ENCODE measurements at regions not wholly inside any gene's neighbourhood (a gene's known extent, or its start where the extent isn't known, plus 50 kb on each side); places are given as distances from the start of the nearest gene placed in this dataset.

DNA sequence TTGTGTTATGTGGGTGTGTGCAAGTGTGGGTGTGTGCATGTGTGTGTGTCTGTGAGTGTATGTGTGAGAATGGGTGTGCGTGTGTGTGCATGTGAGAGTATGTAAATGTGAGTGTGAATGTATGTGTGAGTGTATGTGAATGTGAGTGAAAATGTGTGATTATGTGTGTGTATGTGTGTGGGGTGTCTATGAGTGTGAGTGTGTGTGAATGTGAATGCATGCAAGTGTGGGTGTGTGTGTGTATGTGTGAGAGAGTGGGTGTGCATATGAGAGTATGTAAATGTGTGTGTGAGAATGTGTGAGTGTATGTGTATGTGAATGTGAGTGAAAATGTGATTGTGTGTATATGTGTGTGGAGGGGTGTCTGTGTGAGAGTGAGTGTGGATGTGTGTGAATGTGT lies 1292.7 kb downstream of the TBC1D22A start:
- H3K27me3 Mint-ChIP-seq (ENCODE audit: insufficient read depth, low read depth, poor library complexity) = peaks cover 3% of the 10 kb centered on the region
- no peaks in the 10 kb centered on the region for H4K20me1 ChIP-seq (replicated peaks; ENCODE audit: insufficient read depth)
- TF ChIP-seq STAT1 (IDR thresholded peaks at IDR 0.05; ENCODE audit: unreplicated experiment) (no peak), EZH2 (IDR thresholded peaks at IDR 0.05; ENCODE audit: low read depth, unreplicated experiment) (no peak), ZNF114 (CRISPR knock-in tag; IDR thresholded peaks at IDR 0.05) (no peak), NANOG (IDR thresholded peaks at IDR 0.05; ENCODE audit: borderline replicate concordance) (no peak), EZH2phosphoT487 (IDR thresholded peaks at IDR 0.05; ENCODE audit: unreplicated experiment) (no peak), CREB1 (CRISPR knock-in tag; IDR thresholded peaks at IDR 0.05; ENCODE audit: low read depth) (no peak), ZNF331 (CRISPR knock-in tag; IDR thresholded peaks at IDR 0.05; ENCODE audit: low read depth) (no peak), POLR2AphosphoS5 (IDR thresholded peaks at IDR 0.05; ENCODE audit: low read depth) (no peak)
- TF ChIP-seq, protein P1, sequence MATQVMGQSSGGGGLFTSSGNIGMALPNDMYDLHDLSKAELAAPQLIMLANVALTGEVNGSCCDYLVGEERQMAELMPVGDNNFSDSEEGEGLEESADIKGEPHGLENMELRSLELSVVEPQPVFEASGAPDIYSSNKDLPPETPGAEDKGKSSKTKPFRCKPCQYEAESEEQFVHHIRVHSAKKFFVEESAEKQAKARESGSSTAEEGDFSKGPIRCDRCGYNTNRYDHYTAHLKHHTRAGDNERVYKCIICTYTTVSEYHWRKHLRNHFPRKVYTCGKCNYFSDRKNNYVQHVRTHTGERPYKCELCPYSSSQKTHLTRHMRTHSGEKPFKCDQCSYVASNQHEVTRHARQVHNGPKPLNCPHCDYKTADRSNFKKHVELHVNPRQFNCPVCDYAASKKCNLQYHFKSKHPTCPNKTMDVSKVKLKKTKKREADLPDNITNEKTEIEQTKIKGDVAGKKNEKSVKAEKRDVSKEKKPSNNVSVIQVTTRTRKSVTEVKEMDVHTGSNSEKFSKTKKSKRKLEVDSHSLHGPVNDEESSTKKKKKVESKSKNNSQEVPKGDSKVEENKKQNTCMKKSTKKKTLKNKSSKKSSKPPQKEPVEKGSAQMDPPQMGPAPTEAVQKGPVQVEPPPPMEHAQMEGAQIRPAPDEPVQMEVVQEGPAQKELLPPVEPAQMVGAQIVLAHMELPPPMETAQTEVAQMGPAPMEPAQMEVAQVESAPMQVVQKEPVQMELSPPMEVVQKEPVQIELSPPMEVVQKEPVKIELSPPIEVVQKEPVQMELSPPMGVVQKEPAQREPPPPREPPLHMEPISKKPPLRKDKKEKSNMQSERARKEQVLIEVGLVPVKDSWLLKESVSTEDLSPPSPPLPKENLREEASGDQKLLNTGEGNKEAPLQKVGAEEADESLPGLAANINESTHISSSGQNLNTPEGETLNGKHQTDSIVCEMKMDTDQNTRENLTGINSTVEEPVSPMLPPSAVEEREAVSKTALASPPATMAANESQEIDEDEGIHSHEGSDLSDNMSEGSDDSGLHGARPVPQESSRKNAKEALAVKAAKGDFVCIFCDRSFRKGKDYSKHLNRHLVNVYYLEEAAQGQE (IDR thresholded peaks at IDR 0.05; ENCODE audit: unreplicated experiment) = no peak
- TF ChIP-seq, protein P2, sequence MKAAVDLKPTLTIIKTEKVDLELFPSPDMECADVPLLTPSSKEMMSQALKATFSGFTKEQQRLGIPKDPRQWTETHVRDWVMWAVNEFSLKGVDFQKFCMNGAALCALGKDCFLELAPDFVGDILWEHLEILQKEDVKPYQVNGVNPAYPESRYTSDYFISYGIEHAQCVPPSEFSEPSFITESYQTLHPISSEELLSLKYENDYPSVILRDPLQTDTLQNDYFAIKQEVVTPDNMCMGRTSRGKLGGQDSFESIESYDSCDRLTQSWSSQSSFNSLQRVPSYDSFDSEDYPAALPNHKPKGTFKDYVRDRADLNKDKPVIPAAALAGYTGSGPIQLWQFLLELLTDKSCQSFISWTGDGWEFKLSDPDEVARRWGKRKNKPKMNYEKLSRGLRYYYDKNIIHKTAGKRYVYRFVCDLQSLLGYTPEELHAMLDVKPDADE (IDR thresholded peaks at IDR 0.05) = no peak
- no peak overlapping the region for H3K4me2 ChIP-seq
- no peaks in the 10 kb centered on the region for H3K27me3 ChIP-seq (ENCODE audit: insufficient read depth)
- no peaks in the 10 kb centered on the region for H3K4me1 Mint-ChIP-seq
- H3K9me3 Mint-ChIP-seq = no peaks in the 10 kb centered on the region; the same call in 1 of the 3 replicates
- ATAC-seq (no peak), DNase-seq (ENCODE audit: low spot score) (no peak)
- H3F3A ChIP-seq (replicated peaks; ENCODE audit: low read depth) = no peaks in the 10 kb centered on the region
- no peak overlapping the region for H3K27ac ChIP-seq (ENCODE audit: low read depth)
- no peak overlapping the region for H2AFZ ChIP-seq
- H3K36me3 Mint-ChIP-seq (ENCODE audit: low read depth) = no peaks in the 10 kb centered on the region
- no peak overlapping the region for H3K4me3 Mint-ChIP-seq
- H3K79me2 ChIP-seq (replicated peaks; ENCODE audit: insufficient read depth) = no peaks in the 10 kb centered on the region
- H3K4me3 ChIP-seq = no peak overlapping the region
- H3K9me2 ChIP-seq (ENCODE audit: insufficient read depth) = no peaks in the 10 kb centered on the region
- H3K4me1 ChIP-seq (ENCODE audit: insufficient read depth) = no peaks in the 10 kb centered on the region
- H3K27ac Mint-ChIP-seq = no peak overlapping the region
- H3K36me3 ChIP-seq (ENCODE audit: insufficient read depth) = no peaks in the 10 kb centered on the region

DNA sequence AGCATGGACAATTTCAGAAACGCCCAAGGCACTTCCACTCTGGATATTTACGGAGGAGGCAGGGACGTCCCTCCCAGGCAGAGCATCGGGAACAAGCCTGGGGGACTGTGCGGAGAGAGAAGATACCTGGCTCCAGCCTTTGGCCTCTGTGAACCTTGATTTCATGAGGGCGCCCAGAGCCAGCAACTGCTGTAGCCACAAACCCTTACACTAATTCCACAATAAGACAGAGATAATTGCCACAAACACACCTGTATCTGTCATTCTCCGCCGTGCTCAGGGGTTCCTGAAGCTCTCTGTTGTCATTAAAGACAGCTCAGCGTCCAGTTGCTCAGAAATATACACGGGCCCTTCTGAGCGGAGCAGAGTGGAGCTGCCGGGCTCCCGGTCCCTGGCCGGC lies 1292.1 kb downstream of the TBC1D22A start:
- no peaks in the 10 kb centered on the region for H3K4me1 Mint-ChIP-seq
- no peaks in the 10 kb centered on the region for H3K79me2 ChIP-seq (replicated peaks; ENCODE audit: insufficient read depth)
- H3K4me1 ChIP-seq (ENCODE audit: insufficient read depth) = no peaks in the 10 kb centered on the region
- no peaks in the 10 kb centered on the region for H3K36me3 Mint-ChIP-seq (ENCODE audit: low read depth)
- no peaks in the 10 kb centered on the region; the same call in 1 of the 3 replicates for H3K9me3 Mint-ChIP-seq
- H4K20me1 ChIP-seq (replicated peaks; ENCODE audit: insufficient read depth) = no peaks in the 10 kb centered on the region
- ATAC-seq (no peak), DNase-seq (ENCODE audit: low spot score) (no peak)
- no peaks in the 10 kb centered on the region for H3K9me2 ChIP-seq (ENCODE audit: insufficient read depth)
- peaks cover 3% of the 10 kb centered on the region for H3K27me3 Mint-ChIP-seq (ENCODE audit: insufficient read depth, low read depth, poor library complexity)
- no peak overlapping the region for H3K27ac ChIP-seq (ENCODE audit: low read depth)
- H3K4me3 Mint-ChIP-seq = no peak overlapping the region
- H3K27ac Mint-ChIP-seq = no peak overlapping the region
- H3K27me3 ChIP-seq (ENCODE audit: insufficient read depth) = no peaks in the 10 kb centered on the region
- H3K4me2 ChIP-seq = no peak overlapping the region
- no peaks in the 10 kb centered on the region for H3K36me3 ChIP-seq (ENCODE audit: insufficient read depth)
- no peak overlapping the region for H3K4me3 ChIP-seq
- no peak overlapping the region for H2AFZ ChIP-seq
- no peaks in the 10 kb centered on the region for H3F3A ChIP-seq (replicated peaks; ENCODE audit: low read depth)
- TF ChIP-seq EZH2 (IDR thresholded peaks at IDR 0.05; ENCODE audit: low read depth, unreplicated experiment) (no peak), EZH2phosphoT487 (IDR thresholded peaks at IDR 0.05; ENCODE audit: unreplicated experiment) (no peak), ZNF114 (CRISPR knock-in tag; IDR thresholded peaks at IDR 0.05) (no peak), POLR2AphosphoS5 (IDR thresholded peaks at IDR 0.05; ENCODE audit: low read depth) (no peak), CREB1 (CRISPR knock-in tag; IDR thresholded peaks at IDR 0.05; ENCODE audit: low read depth) (no peak), ZNF331 (CRISPR knock-in tag; IDR thresholded peaks at IDR 0.05; ENCODE audit: low read depth) (no peak), STAT1 (IDR thresholded peaks at IDR 0.05; ENCODE audit: unreplicated experiment) (no peak), NANOG (IDR thresholded peaks at IDR 0.05; ENCODE audit: borderline replicate concordance) (no peak)
- TF ChIP-seq, protein P2 (IDR thresholded peaks at IDR 0.05) = no peak
- TF ChIP-seq, protein P3, sequence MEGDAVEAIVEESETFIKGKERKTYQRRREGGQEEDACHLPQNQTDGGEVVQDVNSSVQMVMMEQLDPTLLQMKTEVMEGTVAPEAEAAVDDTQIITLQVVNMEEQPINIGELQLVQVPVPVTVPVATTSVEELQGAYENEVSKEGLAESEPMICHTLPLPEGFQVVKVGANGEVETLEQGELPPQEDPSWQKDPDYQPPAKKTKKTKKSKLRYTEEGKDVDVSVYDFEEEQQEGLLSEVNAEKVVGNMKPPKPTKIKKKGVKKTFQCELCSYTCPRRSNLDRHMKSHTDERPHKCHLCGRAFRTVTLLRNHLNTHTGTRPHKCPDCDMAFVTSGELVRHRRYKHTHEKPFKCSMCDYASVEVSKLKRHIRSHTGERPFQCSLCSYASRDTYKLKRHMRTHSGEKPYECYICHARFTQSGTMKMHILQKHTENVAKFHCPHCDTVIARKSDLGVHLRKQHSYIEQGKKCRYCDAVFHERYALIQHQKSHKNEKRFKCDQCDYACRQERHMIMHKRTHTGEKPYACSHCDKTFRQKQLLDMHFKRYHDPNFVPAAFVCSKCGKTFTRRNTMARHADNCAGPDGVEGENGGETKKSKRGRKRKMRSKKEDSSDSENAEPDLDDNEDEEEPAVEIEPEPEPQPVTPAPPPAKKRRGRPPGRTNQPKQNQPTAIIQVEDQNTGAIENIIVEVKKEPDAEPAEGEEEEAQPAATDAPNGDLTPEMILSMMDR (conservative IDR thresholded peaks at IDR 0.05; ENCODE audit: low read depth in 2 of 2) = no peak
- TF ChIP-seq, protein P1 (IDR thresholded peaks at IDR 0.05; ENCODE audit: unreplicated experiment) = no peak

Measured in GM23338 (cell line).